C4-2B (cell line): ENCODE measurements at regions not wholly inside any gene's neighbourhood (a gene's known extent, or its start where the extent isn't known, plus 50 kb on each side); places are given as distances from the start of the nearest gene placed in this dataset.
"Not testable (repeated sequence)": the region's sequence is repeated elsewhere in the genome, so short reads cannot be mapped to it uniquely, and the experiment has no call there.

ENCODE experiments used
- H3K27ac ChIP-seq: fragments of 450-650 bp; 2 replicates; pipeline ENCODE4 v1.5.1; 2017
- CTCF ChIP-seq: fragments of 450-650 bp; conservative IDR thresholded peaks from 2 replicates; pipeline ENCODE4 v1.5.1; 2017; ENCODE audit warnings: mild to moderate bottlenecking
- ZFX ChIP-seq: fragments of 450-650 bp; IDR thresholded peaks from 2 replicates; pipeline ENCODE4 v1.6.1; 2017

GRCh38 chr2:57049273-57049672 is 865.5 kb downstream of the CCDC85A start:
- TF ChIP-seq ZFX, result no peak
- TF ChIP-seq CTCF, result no peak

GRCh38 chr2:57050007-57050406 is 866.2 kb downstream of the CCDC85A start:
- no peak overlapping the region for H3K27ac ChIP-seq
- no peak for TF ChIP-seq CTCF
- no peak for TF ChIP-seq ZFX

More at GRCh38 chr2:57049273-57049672, 865.5 kb downstream of the CCDC85A start:
- no peak overlapping the region for H3K27ac ChIP-seq

- H3K27ac ChIP-seq, result not testable (repeated sequence)
These were observed 882.5 kb downstream of the CCDC85A start for GRCh38 chr2:57066301-57066700.

DNA sequence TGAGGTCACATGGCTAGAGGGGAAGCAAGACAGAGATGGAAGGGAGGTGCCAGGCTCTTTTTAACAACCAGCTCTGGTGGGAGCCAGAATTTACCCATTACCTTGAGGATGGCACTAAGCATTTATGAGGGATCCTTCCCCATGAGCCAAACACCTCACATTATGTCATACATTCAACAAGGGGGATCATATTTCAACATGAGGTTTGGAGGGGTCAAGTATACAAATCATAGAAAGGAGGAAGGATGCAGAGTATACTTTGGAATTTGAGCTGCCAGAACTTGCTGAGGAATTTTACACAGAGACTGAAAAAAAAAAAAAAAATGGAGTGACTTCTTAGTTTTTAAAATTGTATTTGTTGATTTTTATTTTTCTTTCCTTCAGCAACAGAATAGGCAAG is 891.4 kb downstream of the CCDC85A start:
- no peak overlapping the region for H3K27ac ChIP-seq
- no peak for TF ChIP-seq CTCF
- no peak for TF ChIP-seq ZFX

DNA sequence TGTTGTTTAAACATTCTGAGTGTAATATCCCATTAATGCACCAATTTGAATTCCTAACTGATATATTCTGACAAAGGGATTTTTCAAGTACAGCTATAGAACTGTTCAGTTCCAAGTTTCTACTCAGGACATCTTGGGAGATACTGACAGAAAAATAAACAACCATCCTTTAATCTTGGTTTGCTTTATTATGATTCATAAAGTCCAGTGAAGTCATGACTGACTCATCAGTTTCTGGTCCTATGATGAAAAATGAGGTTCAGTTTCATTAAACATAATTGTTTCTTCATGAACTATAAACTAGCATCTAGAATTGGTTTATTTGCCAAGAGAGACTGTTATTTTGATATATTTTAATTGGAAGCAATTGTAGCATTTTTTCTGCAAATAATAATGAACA is 896.2 kb downstream of the CCDC85A start:
- TF ChIP-seq CTCF, result no peak
- TF ChIP-seq ZFX, result no peak
- no peak overlapping the region for H3K27ac ChIP-seq

- no peak for TF ChIP-seq CTCF
- no peak for TF ChIP-seq ZFX
These were observed 901.0 kb downstream of the CCDC85A start for GRCh38 chr2:57084697-57085281.

GRCh38 chr2:57093020-57093419 is 909.2 kb downstream of the CCDC85A start:
- no peak overlapping the region for H3K27ac ChIP-seq
- no peak for TF ChIP-seq CTCF
- TF ChIP-seq ZFX, result no peak

More at GRCh38 chr2:57084697-57085281, 901.0 kb downstream of the CCDC85A start:
- H3K27ac ChIP-seq, result no peak overlapping the region

DNA sequence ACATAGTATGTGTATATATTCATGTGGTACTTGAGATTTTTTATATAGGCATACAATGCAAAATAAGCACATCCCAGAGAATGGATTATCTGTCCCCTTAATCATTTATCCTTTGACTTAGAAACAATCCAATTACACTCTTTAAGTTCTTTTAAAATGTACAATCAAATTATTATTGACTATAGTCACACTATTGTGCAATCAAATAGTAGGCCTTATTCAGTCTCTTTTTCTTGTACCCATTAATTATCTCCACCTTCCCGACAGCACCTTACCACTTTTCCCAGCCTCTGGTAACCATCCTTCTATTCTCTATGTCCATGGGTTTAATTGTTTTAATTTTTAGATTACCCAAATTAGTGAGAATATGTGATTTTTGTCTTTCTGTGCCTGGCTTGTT is 914.1 kb downstream of the CCDC85A start:
- no peak for TF ChIP-seq CTCF
- TF ChIP-seq ZFX, result no peak
- no peak overlapping the region for H3K27ac ChIP-seq
